ENCODE measurements at regions not wholly inside any gene's neighbourhood (a gene's known extent, or its start where the extent isn't known, plus 50 kb on each side); places are given as distances from the start of the nearest gene placed in this dataset.
A peak's percentile ranks its signal among the peaks of the same experiment; 100 is the strongest.

DNA sequence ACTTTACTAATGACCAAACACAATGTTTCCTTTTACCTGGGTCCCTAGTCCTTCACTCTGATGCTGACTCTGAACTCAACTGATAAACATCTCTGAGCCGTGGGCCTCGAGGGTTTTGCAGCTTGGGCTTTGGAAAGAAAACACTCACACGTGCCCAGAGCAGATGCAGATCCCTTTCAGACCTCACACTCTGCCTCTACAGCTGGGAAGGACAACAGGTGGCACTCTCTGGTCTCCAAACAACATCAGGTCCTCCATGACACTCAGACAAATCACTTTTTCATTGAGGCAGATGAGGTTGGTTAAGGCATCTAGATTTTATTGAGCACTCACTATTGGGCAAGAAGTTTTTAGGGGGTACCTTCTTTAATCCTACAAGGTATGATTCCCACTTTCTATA, 64.7 kb upstream of the NTRK3 start:
- Histone ChIP-seq H3K9me2 (ENCODE audit: insufficient read depth) (no peaks in the 10 kb centered on the region), H3K79me2 (replicated peaks; ENCODE audit: insufficient read depth) (no peaks in the 10 kb centered on the region), H3K36me3 (ENCODE audit: insufficient read depth) (no peaks in the 10 kb centered on the region), H3K27me3 (ENCODE audit: insufficient read depth) (no peaks in the 10 kb centered on the region), H3K4me3 (no peak overlapping the region), H3K4me1 (ENCODE audit: insufficient read depth) (no peaks in the 10 kb centered on the region), H3K4me2 (no peak overlapping the region), H3F3A (replicated peaks; ENCODE audit: low read depth) (no peaks in the 10 kb centered on the region), H2AFZ (no peak overlapping the region), H3K27ac (ENCODE audit: low read depth) (no peak overlapping the region), H4K20me1 (replicated peaks; ENCODE audit: insufficient read depth) (no peaks in the 10 kb centered on the region)
- no peaks in the 10 kb centered on the region for H3K27me3 Mint-ChIP-seq (ENCODE audit: insufficient read depth, low read depth, poor library complexity)
- H3K4me3 Mint-ChIP-seq = no peak overlapping the region
- DNase-seq (ENCODE audit: low spot score) (no peak), ATAC-seq (no peak)
- H3K36me3 Mint-ChIP-seq (ENCODE audit: low read depth) = no peaks in the 10 kb centered on the region
- 0 out of 3 replicates have a peak, but pooled peaks cover 2% of the 10 kb centered on the region for H3K4me1 Mint-ChIP-seq
- TF ChIP-seq, protein P1, sequence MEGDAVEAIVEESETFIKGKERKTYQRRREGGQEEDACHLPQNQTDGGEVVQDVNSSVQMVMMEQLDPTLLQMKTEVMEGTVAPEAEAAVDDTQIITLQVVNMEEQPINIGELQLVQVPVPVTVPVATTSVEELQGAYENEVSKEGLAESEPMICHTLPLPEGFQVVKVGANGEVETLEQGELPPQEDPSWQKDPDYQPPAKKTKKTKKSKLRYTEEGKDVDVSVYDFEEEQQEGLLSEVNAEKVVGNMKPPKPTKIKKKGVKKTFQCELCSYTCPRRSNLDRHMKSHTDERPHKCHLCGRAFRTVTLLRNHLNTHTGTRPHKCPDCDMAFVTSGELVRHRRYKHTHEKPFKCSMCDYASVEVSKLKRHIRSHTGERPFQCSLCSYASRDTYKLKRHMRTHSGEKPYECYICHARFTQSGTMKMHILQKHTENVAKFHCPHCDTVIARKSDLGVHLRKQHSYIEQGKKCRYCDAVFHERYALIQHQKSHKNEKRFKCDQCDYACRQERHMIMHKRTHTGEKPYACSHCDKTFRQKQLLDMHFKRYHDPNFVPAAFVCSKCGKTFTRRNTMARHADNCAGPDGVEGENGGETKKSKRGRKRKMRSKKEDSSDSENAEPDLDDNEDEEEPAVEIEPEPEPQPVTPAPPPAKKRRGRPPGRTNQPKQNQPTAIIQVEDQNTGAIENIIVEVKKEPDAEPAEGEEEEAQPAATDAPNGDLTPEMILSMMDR (conservative IDR thresholded peaks at IDR 0.05; ENCODE audit: low read depth in 2 of 2) = peak in 1 of 2 experiments; percentile 27; a peak in 2 of 4 replicates
- TF ChIP-seq EZH2phosphoT487 (IDR thresholded peaks at IDR 0.05; ENCODE audit: unreplicated experiment) (no peak), CREB1 (CRISPR knock-in tag; IDR thresholded peaks at IDR 0.05; ENCODE audit: low read depth) (no peak), ETS1 (IDR thresholded peaks at IDR 0.05) (no peak), JUNB (IDR thresholded peaks at IDR 0.05; ENCODE audit: unreplicated experiment) (no peak), POLR2AphosphoS5 (IDR thresholded peaks at IDR 0.05; ENCODE audit: low read depth) (no peak)
- TF ChIP-seq, protein P2, sequence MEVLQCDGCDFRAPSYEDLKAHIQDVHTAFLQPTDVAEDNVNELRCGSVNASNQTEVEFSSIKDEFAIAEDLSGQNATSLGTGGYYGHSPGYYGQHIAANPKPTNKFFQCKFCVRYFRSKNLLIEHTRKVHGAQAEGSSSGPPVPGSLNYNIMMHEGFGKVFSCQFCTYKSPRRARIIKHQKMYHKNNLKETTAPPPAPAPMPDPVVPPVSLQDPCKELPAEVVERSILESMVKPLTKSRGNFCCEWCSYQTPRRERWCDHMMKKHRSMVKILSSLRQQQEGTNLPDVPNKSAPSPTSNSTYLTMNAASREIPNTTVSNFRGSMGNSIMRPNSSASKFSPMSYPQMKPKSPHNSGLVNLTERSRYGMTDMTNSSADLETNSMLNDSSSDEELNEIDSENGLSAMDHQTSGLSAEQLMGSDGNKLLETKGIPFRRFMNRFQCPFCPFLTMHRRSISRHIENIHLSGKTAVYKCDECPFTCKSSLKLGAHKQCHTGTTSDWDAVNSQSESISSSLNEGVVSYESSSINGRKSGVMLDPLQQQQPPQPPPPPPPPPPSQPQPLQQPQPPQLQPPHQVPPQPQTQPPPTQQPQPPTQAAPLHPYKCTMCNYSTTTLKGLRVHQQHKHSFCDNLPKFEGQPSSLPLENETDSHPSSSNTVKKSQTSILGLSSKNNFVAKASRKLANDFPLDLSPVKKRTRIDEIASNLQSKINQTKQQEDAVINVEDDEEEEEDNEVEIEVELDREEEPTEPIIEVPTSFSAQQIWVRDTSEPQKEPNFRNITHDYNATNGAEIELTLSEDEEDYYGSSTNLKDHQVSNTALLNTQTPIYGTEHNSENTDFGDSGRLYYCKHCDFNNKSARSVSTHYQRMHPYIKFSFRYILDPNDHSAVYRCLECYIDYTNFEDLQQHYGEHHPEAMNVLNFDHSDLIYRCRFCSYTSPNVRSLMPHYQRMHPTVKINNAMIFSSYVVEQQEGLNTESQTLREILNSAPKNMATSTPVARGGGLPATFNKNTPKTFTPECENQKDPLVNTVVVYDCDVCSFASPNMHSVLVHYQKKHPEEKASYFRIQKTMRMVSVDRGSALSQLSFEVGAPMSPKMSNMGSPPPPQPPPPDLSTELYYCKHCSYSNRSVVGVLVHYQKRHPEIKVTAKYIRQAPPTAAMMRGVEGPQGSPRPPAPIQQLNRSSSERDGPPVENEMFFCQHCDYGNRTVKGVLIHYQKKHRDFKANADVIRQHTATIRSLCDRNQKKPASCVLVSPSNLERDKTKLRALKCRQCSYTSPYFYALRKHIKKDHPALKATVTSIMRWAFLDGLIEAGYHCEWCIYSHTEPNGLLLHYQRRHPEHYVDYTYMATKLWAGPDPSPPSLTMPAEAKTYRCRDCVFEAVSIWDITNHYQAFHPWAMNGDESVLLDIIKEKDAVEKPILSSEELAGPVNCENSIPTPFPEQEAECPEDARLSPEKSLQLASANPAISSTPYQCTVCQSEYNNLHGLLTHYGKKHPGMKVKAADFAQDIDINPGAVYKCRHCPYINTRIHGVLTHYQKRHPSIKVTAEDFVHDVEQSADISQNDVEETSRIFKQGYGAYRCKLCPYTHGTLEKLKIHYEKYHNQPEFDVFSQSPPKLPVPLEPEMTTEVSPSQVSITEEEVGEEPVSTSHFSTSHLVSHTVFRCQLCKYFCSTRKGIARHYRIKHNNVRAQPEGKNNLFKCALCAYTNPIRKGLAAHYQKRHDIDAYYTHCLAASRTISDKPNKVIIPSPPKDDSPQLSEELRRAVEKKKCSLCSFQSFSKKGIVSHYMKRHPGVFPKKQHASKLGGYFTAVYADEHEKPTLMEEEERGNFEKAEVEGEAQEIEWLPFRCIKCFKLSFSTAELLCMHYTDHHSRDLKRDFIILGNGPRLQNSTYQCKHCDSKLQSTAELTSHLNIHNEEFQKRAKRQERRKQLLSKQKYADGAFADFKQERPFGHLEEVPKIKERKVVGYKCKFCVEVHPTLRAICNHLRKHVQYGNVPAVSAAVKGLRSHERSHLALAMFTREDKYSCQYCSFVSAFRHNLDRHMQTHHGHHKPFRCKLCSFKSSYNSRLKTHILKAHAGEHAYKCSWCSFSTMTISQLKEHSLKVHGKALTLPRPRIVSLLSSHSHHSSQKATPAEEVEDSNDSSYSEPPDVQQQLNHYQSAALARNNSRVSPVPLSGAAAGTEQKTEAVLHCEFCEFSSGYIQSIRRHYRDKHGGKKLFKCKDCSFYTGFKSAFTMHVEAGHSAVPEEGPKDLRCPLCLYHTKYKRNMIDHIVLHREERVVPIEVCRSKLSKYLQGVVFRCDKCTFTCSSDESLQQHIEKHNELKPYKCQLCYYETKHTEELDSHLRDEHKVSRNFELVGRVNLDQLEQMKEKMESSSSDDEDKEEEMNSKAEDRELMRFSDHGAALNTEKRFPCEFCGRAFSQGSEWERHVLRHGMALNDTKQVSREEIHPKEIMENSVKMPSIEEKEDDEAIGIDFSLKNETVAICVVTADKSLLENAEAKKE (CRISPR knock-in tag; IDR thresholded peaks at IDR 0.05) = no peak
- H3K9me3 Mint-ChIP-seq = no peaks in the 10 kb centered on the region
- H3K27ac Mint-ChIP-seq = no peak overlapping the region
